MM.1S (cell line): ENCODE measurements at regions not wholly inside any gene's neighbourhood (a gene's known extent, or its start where the extent isn't known, plus 50 kb on each side); places are given as distances from the start of the nearest gene placed in this dataset.
"Not testable (repeated sequence)": the region's sequence is repeated elsewhere in the genome, so short reads cannot be mapped to it uniquely, and the experiment has no call there.

Experiments used
- DNase-seq: peaks from one replicate; pipeline ENCODE4 v3.0.0-alpha.2; 2015
- H2AFZ ChIP-seq: fragments of 300-600 bp; sonication (generic); 2 replicates; pipeline ENCODE4 v1.6.0; 2016; ENCODE audit warnings: antibody characterized with exemption, low read length
- H3F3A ChIP-seq: fragments of 300-600 bp; sonication (generic); 2 replicates; pipeline ENCODE4 v1.6.1; 2016; ENCODE audit warnings: mild to moderate bottlenecking, antibody characterized with exemption, low read length, moderate library complexity, mixed read lengths; ENCODE audit not compliant: insufficient read depth
- H3K27ac ChIP-seq: fragments of 300-600 bp; sonication (generic); 2 replicates; pipeline ENCODE4 v1.5.1; 2016; ENCODE audit warnings: mild to moderate bottlenecking, low read length
- H3K27me3 ChIP-seq: fragments of 300-600 bp; sonication (generic); replicated peaks from 2 replicates; pipeline ENCODE4 v1.6.0; 2016; ENCODE audit warnings: low read length; ENCODE audit not compliant: insufficient read depth
- H3K36me3 ChIP-seq: fragments of 300-600 bp; sonication (generic); replicated peaks from 2 replicates; pipeline ENCODE4 v1.6.1; 2016; ENCODE audit warnings: mild to moderate bottlenecking, low read length, mixed read lengths; ENCODE audit not compliant: insufficient read depth
- H3K4me1 ChIP-seq: fragments of 300-600 bp; sonication (generic); 2 replicates; pipeline ENCODE4 v1.6.1; 2016; ENCODE audit warnings: low read length, mixed read lengths
- H3K4me2 ChIP-seq: fragments of 300-600 bp; sonication (generic); 2 replicates; pipeline ENCODE4 v1.6.0; 2016; ENCODE audit warnings: low read depth, low read length
- H3K4me3 ChIP-seq: fragments of 300-600 bp; sonication (generic); 2 replicates; pipeline ENCODE4 v1.5.1; 2016; ENCODE audit warnings: low read length, mixed read lengths
- H3K79me2 ChIP-seq: fragments of 300-600 bp; sonication (generic); 2 replicates; pipeline ENCODE4 v1.6.1; 2016; ENCODE audit warnings: mixed run types, low read length, mixed read lengths
- H3K9ac ChIP-seq: fragments of 300-600 bp; sonication (generic); 2 replicates; pipeline ENCODE4 v1.6.1; 2016; ENCODE audit warnings: low read length, mixed read lengths
- H3K9me2 ChIP-seq: fragments of 300-600 bp; sonication (generic); replicated peaks from 2 replicates; pipeline ENCODE4 v1.6.1; 2016; ENCODE audit warnings: mild to moderate bottlenecking, low read length, mixed read lengths; ENCODE audit not compliant: insufficient read depth
- H3K9me3 ChIP-seq: fragments of 300-600 bp; sonication (generic); replicated peaks from 2 replicates; pipeline ENCODE4 v1.6.1; 2016; ENCODE audit warnings: mild to moderate bottlenecking, low read length, mixed read lengths; ENCODE audit not compliant: insufficient read depth
- H4K20me1 ChIP-seq: fragments of 300-600 bp; sonication (generic); 2 replicates; pipeline ENCODE4 v1.6.1; 2016; ENCODE audit warnings: mild to moderate bottlenecking, low read length, moderate library complexity, mixed read lengths; ENCODE audit not compliant: insufficient read depth
- CTCF ChIP-seq: fragments of 300-600 bp; sonication (generic); IDR thresholded peaks from 2 replicates; pipeline ENCODE4 v1.5.1; 2016; ENCODE audit warnings: antibody characterized with exemption, low read length, mixed read lengths
- EZH2 ChIP-seq: fragments of 300-600 bp; sonication (generic); optimal IDR thresholded peaks from 2 replicates; pipeline ENCODE3; 2017; ENCODE audit warnings: low read depth, mild to moderate bottlenecking, antibody characterized with exemption, low read length, mixed read lengths
- EZH2phosphoT487 ChIP-seq: fragments of 300-600 bp; sonication (generic); IDR thresholded peaks from 2 replicates; pipeline ENCODE4 v1.6.1; 2018; ENCODE audit warnings: antibody characterized with exemption, low read length

- Histone ChIP-seq H3K27ac (no peak overlapping the region), H3K4me1 (no peaks in the 10 kb centered on the region), H3F3A (no peaks in the 10 kb centered on the region), H3K9ac (no peak overlapping the region), H3K79me2 (no peaks in the 10 kb centered on the region), H4K20me1 (no peaks in the 10 kb centered on the region), H3K9me2 (no peaks in the 10 kb centered on the region), H2AFZ (no peak overlapping the region), H3K27me3 (no peaks in the 10 kb centered on the region), H3K36me3 (no peaks in the 10 kb centered on the region), H3K9me3 (no peaks in the 10 kb centered on the region), H3K4me3 (no peak overlapping the region), H3K4me2 (no peak overlapping the region)
- no peak for DNase-seq
- no peak for TF ChIP-seq EZH2
- TF ChIP-seq EZH2phosphoT487, result no peak
- TF ChIP-seq CTCF, result no peak
Measured at GRCh38 chr10:34041871-34042270, 707.4 kb upstream of the NRP1 start.

DNA sequence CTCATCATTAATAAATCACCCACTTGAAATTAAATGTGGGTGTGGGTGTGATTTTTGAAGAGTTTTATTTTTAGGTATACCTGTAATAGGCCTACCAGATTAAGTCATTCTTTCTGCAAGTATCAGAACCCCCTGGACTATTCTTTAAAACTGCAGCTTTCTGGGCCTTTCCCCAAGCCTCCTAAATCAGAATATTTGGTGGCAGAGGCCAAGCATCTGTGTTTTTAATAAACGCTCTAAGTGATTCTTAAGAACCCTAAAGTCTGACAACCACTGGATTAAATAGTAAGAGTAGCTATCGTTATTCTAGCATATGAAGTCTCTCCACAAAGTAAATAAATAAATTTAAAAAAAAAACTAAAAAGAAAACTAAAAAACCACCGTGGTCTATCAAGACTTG lies 703.0 kb upstream of the NRP1 start:
- Histone ChIP-seq H4K20me1 (no peaks in the 10 kb centered on the region), H3K27me3 (no peaks in the 10 kb centered on the region), H3K4me1 (no peaks in the 10 kb centered on the region), H3K79me2 (no peaks in the 10 kb centered on the region), H3K27ac (no peak overlapping the region), H3K9me3 (no peaks in the 10 kb centered on the region), H3K36me3 (no peaks in the 10 kb centered on the region), H3K9me2 (no peaks in the 10 kb centered on the region), H3K9ac (no peak overlapping the region), H3K4me3 (no peak overlapping the region), H3F3A (no peaks in the 10 kb centered on the region), H3K4me2 (no peak overlapping the region), H2AFZ (no peak overlapping the region)
- DNase-seq, result no peak
- no peak for TF ChIP-seq EZH2phosphoT487
- TF ChIP-seq CTCF, result no peak
- TF ChIP-seq EZH2, result no peak

DNA sequence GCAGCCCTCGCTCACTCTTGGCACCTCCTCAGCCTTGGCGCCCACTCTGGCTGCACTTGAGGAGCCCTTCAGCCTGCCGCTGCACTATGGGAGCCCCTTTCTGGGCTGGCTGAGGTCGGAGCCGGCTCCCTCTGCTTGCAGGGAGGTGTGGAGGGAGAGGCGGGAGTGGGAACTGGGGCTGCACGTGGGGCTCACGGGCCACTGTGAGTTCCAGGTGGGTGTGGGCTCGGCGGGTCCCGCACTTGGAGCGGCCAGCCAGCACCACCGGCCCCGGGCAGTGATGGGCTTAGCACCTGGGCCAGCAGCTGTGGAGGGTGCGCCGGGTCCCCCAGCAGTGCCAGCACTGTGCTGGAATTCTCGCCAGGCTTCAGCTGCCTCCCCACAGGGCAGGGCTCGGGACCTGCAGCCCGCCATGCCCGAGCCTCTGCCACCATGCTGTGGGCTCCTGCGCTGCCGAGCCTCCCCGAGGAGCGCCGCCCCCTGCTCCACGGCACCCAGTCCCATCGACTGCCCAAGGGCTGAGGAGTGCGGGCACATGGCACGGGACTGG lies 700.8 kb upstream of the NRP1 start:
- H3K9me2 ChIP-seq, H3K9me3 ChIP-seq, H3K27ac ChIP-seq, H3K27me3 ChIP-seq, DNase-seq, H3K4me2 ChIP-seq, H3K79me2 ChIP-seq, H3K9ac ChIP-seq, H3K36me3 ChIP-seq, H3K4me1 ChIP-seq, H4K20me1 ChIP-seq, H3F3A ChIP-seq, H3K4me3 ChIP-seq, H2AFZ ChIP-seq: not testable (repeated sequence)

- Histone ChIP-seq H3K79me2 (no peaks in the 10 kb centered on the region), H3K9me3 (no peaks in the 10 kb centered on the region), H3K9me2 (no peaks in the 10 kb centered on the region), H3K27ac (no peak overlapping the region), H3K27me3 (no peaks in the 10 kb centered on the region), H2AFZ (no peak overlapping the region), H3K4me3 (no peak overlapping the region), H4K20me1 (no peaks in the 10 kb centered on the region), H3K4me1 (no peaks in the 10 kb centered on the region), H3K4me2 (no peak overlapping the region), H3F3A (no peaks in the 10 kb centered on the region), H3K36me3 (no peaks in the 10 kb centered on the region), H3K9ac (no peak overlapping the region)
- TF ChIP-seq EZH2 (no peak), CTCF (no peak), EZH2phosphoT487 (no peak)
- no peak for DNase-seq
Measured at GRCh38 chr10:34033078-34033477, 698.6 kb upstream of the NRP1 start.
